NB4 (cell line): ENCODE measurements at regions not wholly inside any gene's neighbourhood (a gene's known extent, or its start where the extent isn't known, plus 50 kb on each side); places are given as distances from the start of the nearest gene placed in this dataset.

Experiments used
- DNase-seq: peaks from one replicate; pipeline ENCODE4 v3.0.0; 2010; ENCODE audit warnings: low read depth
- H3K4me3 ChIP-seq: one replicate; pipeline ENCODE4 v1.5.1; 2011; ENCODE audit warnings: mild to moderate bottlenecking, low read depth, low read length, moderate library complexity
- CTCF ChIP-seq: IDR thresholded peaks from one replicate; pipeline ENCODE4 v1.5.1; 2012; ENCODE audit warnings: low read depth, low read length
- MYC ChIP-seq: IDR thresholded peaks from 2 replicates; pipeline ENCODE4 v1.6.1; 2011; ENCODE audit warnings: low read depth, low read length
- POLR2A ChIP-seq: IDR thresholded peaks from 2 replicates; pipeline ENCODE4 v1.6.1; 2011; ENCODE audit warnings: mild to moderate bottlenecking; ENCODE audit not compliant: insufficient read length; ENCODE audit errors: extremely low read depth
- TF ChIP-seq, protein P1 (sequence below): IDR thresholded peaks from 2 replicates; pipeline ENCODE4 v1.6.1; 2011; ENCODE audit warnings: low read depth, low read length

GRCh38 chr2:71791501-71792135, 338.3 kb downstream of the DYSF start:
- TF ChIP-seq POLR2A (no peak), CTCF (no peak), MYC (no peak)
- TF ChIP-seq, protein P1, sequence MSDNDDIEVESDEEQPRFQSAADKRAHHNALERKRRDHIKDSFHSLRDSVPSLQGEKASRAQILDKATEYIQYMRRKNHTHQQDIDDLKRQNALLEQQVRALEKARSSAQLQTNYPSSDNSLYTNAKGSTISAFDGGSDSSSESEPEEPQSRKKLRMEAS = no peak
- no peak overlapping the region for H3K4me3 ChIP-seq
- DNase-seq = no peak

GRCh38 chr2:71791061-71791450, 337.7 kb downstream of the DYSF start:
- no peak overlapping the region for H3K4me3 ChIP-seq
- TF ChIP-seq, protein P1 = no peak
- TF ChIP-seq MYC = no peak
- no peak for TF ChIP-seq POLR2A
- no peak for TF ChIP-seq CTCF
- DNase-seq = no peak

- DNase-seq = no peak
- H3K4me3 ChIP-seq = no peak overlapping the region
- TF ChIP-seq POLR2A (no peak), MYC (no peak), CTCF (no peak)
- TF ChIP-seq, protein P1 = no peak
Measured at GRCh38 chr2:71790226-71791060, 337.1 kb downstream of the DYSF start.

- DNase-seq = no peak
- TF ChIP-seq MYC = no peak
- peak; percentile 23 for TF ChIP-seq CTCF
Measured at GRCh38 chr2:71789556-71790204, 336.3 kb downstream of the DYSF start.

DNA sequence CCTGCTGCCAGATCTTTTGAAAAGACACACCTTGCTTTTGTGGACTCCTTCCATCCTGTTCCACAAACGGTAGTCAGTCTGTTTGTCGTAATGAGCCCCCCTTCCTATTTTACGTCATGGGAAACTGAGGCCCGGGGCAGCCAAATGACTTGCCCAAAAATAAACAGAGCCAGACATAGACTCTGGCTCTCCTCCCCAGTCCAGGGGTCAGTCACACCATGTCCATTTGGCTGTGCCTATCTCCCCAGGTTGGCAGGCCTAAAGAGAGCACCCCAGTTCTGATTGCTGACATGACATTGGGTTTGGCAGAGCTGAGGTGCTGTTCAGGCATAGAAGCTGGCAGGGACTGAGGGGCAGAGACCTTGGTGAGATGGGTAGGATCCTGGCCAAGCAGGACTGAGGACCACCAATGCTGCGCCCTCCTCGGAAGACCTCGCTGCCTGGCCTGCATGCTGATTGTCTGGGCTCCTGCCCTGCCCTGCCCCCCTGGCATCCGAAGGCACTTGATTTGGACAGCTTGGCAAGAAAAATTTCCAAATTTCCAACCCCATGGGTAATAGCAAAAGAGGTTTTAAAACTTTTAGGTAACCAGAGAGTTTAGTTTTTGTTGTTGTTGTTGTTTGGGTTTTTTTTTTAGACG, 335.4 kb downstream of the DYSF start:
- DNase-seq = no peak
- no peak overlapping the region for H3K4me3 ChIP-seq
- TF ChIP-seq, protein P1 = no peak
- TF ChIP-seq CTCF (no peak), MYC (no peak), POLR2A (no peak)

More at GRCh38 chr2:71789556-71790204, 336.3 kb downstream of the DYSF start:
- no peak overlapping the region for H3K4me3 ChIP-seq
